ENCODE measurements at regions not wholly inside any gene's neighbourhood (a gene's known extent, or its start where the extent isn't known, plus 50 kb on each side); places are given as distances from the start of the nearest gene placed in this dataset.

- no peaks in the 10 kb centered on the region for H3K9me3 ChIP-seq (ENCODE audit: control insufficient read depth, low read length, poor library complexity, severe bottlenecking)
- Mint-ChIP-seq H3K27me3 (no peaks in the 10 kb centered on the region), H3K4me1 (no peaks in the 10 kb centered on the region), H3K4me3 (no peak overlapping the region), H3K36me3 (ENCODE audit: low read depth) (no peaks in the 10 kb centered on the region), H3K27ac (no peak overlapping the region)
- no peak for ATAC-seq
- no peak for DNase-seq
These were observed 967.2 kb downstream of the IGSF11 start for GRCh38 chr3:118067439-118067838.

GRCh38 chr3:118075873-118076272, 958.8 kb downstream of the IGSF11 start:
- H3K4me3 Mint-ChIP-seq: no peak overlapping the region

GRCh38 chr3:118077332-118077731, 957.3 kb downstream of the IGSF11 start:
- Mint-ChIP-seq H3K27ac (no peak overlapping the region), H3K4me1 (no peaks in the 10 kb centered on the region), H3K36me3 (ENCODE audit: low read depth) (no peaks in the 10 kb centered on the region), H3K27me3 (no peaks in the 10 kb centered on the region), H3K4me3 (no peak overlapping the region)
- H3K9me3 ChIP-seq (ENCODE audit: control insufficient read depth, low read length, poor library complexity, severe bottlenecking): no peaks in the 10 kb centered on the region
- DNase-seq: no peak
- no peak for ATAC-seq

More at GRCh38 chr3:118075873-118076272, 958.8 kb downstream of the IGSF11 start:
- ATAC-seq (no peak), DNase-seq (no peak)
- H3K27ac Mint-ChIP-seq: no peak overlapping the region
- no peaks in the 10 kb centered on the region for H3K27me3 Mint-ChIP-seq
- no peaks in the 10 kb centered on the region for H3K36me3 Mint-ChIP-seq (ENCODE audit: low read depth)
- H3K9me3 ChIP-seq (ENCODE audit: control insufficient read depth, low read length, poor library complexity, severe bottlenecking): no peaks in the 10 kb centered on the region
- H3K4me1 Mint-ChIP-seq: no peaks in the 10 kb centered on the region

- Mint-ChIP-seq H3K36me3 (ENCODE audit: low read depth) (no peaks in the 10 kb centered on the region), H3K27ac (no peak overlapping the region), H3K4me1 (no peaks in the 10 kb centered on the region), H3K4me3 (no peak overlapping the region), H3K27me3 (no peaks in the 10 kb centered on the region)
- no peaks in the 10 kb centered on the region for H3K9me3 ChIP-seq (ENCODE audit: control insufficient read depth, low read length, poor library complexity, severe bottlenecking)
- no peak for DNase-seq
- no peak for ATAC-seq
These were observed 953.8 kb downstream of the IGSF11 start for GRCh38 chr3:118080889-118081288.

- no peak for ATAC-seq
- no peaks in the 10 kb centered on the region for H3K36me3 Mint-ChIP-seq (ENCODE audit: low read depth)
- no peaks in the 10 kb centered on the region for H3K4me1 Mint-ChIP-seq
- H3K4me3 Mint-ChIP-seq: no peak overlapping the region
- no peaks in the 10 kb centered on the region for H3K9me3 ChIP-seq (ENCODE audit: control insufficient read depth, low read length, poor library complexity, severe bottlenecking)
- no peak overlapping the region for H3K27ac Mint-ChIP-seq
- no peaks in the 10 kb centered on the region for H3K27me3 Mint-ChIP-seq
- DNase-seq: no peak
These were observed 946.0 kb downstream of the IGSF11 start for GRCh38 chr3:118088696-118089095.

- H3K27me3 Mint-ChIP-seq: no peaks in the 10 kb centered on the region
- H3K27ac Mint-ChIP-seq: no peak overlapping the region
- no peak for ATAC-seq
- no peaks in the 10 kb centered on the region for H3K9me3 ChIP-seq (ENCODE audit: control insufficient read depth, low read length, poor library complexity, severe bottlenecking)
- no peak for DNase-seq
- H3K36me3 Mint-ChIP-seq (ENCODE audit: low read depth): no peaks in the 10 kb centered on the region
- no peak overlapping the region for H3K4me3 Mint-ChIP-seq
- no peaks in the 10 kb centered on the region for H3K4me1 Mint-ChIP-seq
These were observed 945.1 kb downstream of the IGSF11 start for GRCh38 chr3:118089563-118089962.

- no peak overlapping the region for H3K27ac Mint-ChIP-seq
- DNase-seq: no peak
- no peaks in the 10 kb centered on the region for H3K27me3 Mint-ChIP-seq
- no peak for ATAC-seq
- H3K4me1 Mint-ChIP-seq: no peaks in the 10 kb centered on the region
- no peaks in the 10 kb centered on the region for H3K36me3 Mint-ChIP-seq (ENCODE audit: low read depth)
- H3K4me3 Mint-ChIP-seq: no peak overlapping the region
- H3K9me3 ChIP-seq (ENCODE audit: control insufficient read depth, low read length, poor library complexity, severe bottlenecking): no peaks in the 10 kb centered on the region
These were observed 937.4 kb downstream of the IGSF11 start for GRCh38 chr3:118097226-118097625.

GRCh38 chr3:118097660-118098059, 937.0 kb downstream of the IGSF11 start:
- Mint-ChIP-seq H3K4me1 (no peaks in the 10 kb centered on the region), H3K36me3 (ENCODE audit: low read depth) (no peaks in the 10 kb centered on the region), H3K4me3 (no peak overlapping the region), H3K27me3 (no peaks in the 10 kb centered on the region), H3K27ac (no peak overlapping the region)
- DNase-seq (no peak), ATAC-seq (no peak)
- H3K9me3 ChIP-seq (ENCODE audit: control insufficient read depth, low read length, poor library complexity, severe bottlenecking): no peaks in the 10 kb centered on the region

- Mint-ChIP-seq H3K27ac (no peak overlapping the region), H3K36me3 (ENCODE audit: low read depth) (no peaks in the 10 kb centered on the region), H3K4me1 (no peaks in the 10 kb centered on the region), H3K4me3 (no peak overlapping the region), H3K27me3 (no peaks in the 10 kb centered on the region)
- DNase-seq: no peak
- no peaks in the 10 kb centered on the region for H3K9me3 ChIP-seq (ENCODE audit: control insufficient read depth, low read length, poor library complexity, severe bottlenecking)
- ATAC-seq: no peak
These were observed 935.8 kb downstream of the IGSF11 start for GRCh38 chr3:118098827-118099226.

- Mint-ChIP-seq H3K4me1 (no peaks in the 10 kb centered on the region), H3K27ac (no peak overlapping the region), H3K27me3 (no peaks in the 10 kb centered on the region), H3K36me3 (ENCODE audit: low read depth) (no peaks in the 10 kb centered on the region), H3K4me3 (no peak overlapping the region)
- DNase-seq (no peak), ATAC-seq (no peak)
- H3K9me3 ChIP-seq (ENCODE audit: control insufficient read depth, low read length, poor library complexity, severe bottlenecking): peaks cover 2% of the 10 kb centered on the region
These were observed 932.8 kb downstream of the IGSF11 start for GRCh38 chr3:118101891-118102290.

GRCh38 chr3:118102737-118103136, 931.9 kb downstream of the IGSF11 start:
- H3K4me1 Mint-ChIP-seq: no peaks in the 10 kb centered on the region
- no peak for DNase-seq
- H3K9me3 ChIP-seq (ENCODE audit: control insufficient read depth, low read length, poor library complexity, severe bottlenecking): peaks cover 2% of the 10 kb centered on the region
- ATAC-seq: no peak
- no peaks in the 10 kb centered on the region for H3K36me3 Mint-ChIP-seq (ENCODE audit: low read depth)
- no peak overlapping the region for H3K4me3 Mint-ChIP-seq
- H3K27ac Mint-ChIP-seq: no peak overlapping the region
- H3K27me3 Mint-ChIP-seq: no peaks in the 10 kb centered on the region

- peaks cover 2% of the 10 kb centered on the region for H3K9me3 ChIP-seq (ENCODE audit: control insufficient read depth, low read length, poor library complexity, severe bottlenecking)
- ATAC-seq: no peak
- H3K27ac Mint-ChIP-seq: no peak overlapping the region
- H3K4me3 Mint-ChIP-seq: no peak overlapping the region
- DNase-seq: no peak
- no peaks in the 10 kb centered on the region for H3K4me1 Mint-ChIP-seq
- H3K27me3 Mint-ChIP-seq: no peaks in the 10 kb centered on the region
- no peaks in the 10 kb centered on the region for H3K36me3 Mint-ChIP-seq (ENCODE audit: low read depth)
These were observed 926.4 kb downstream of the IGSF11 start for GRCh38 chr3:118108201-118108600.

- no peak for ATAC-seq
- no peak overlapping the region for H3K4me3 Mint-ChIP-seq
- no peaks in the 10 kb centered on the region for H3K36me3 Mint-ChIP-seq (ENCODE audit: low read depth)
- no peak overlapping the region for H3K27ac Mint-ChIP-seq
- DNase-seq: no peak
- no peaks in the 10 kb centered on the region for H3K27me3 Mint-ChIP-seq
- H3K9me3 ChIP-seq (ENCODE audit: control insufficient read depth, low read length, poor library complexity, severe bottlenecking): peaks cover 2% of the 10 kb centered on the region
- no peaks in the 10 kb centered on the region for H3K4me1 Mint-ChIP-seq
These were observed 925.9 kb downstream of the IGSF11 start for GRCh38 chr3:118108769-118109168.

- H3K4me1 Mint-ChIP-seq: no peaks in the 10 kb centered on the region
- no peak overlapping the region for H3K4me3 Mint-ChIP-seq
- H3K27me3 Mint-ChIP-seq: no peaks in the 10 kb centered on the region
These were observed 924.4 kb downstream of the IGSF11 start for GRCh38 chr3:118110211-118110610.

GRCh38 chr3:118116991-118117390, 917.7 kb downstream of the IGSF11 start:
- no peak overlapping the region for H3K4me3 Mint-ChIP-seq
- H3K27me3 Mint-ChIP-seq: no peaks in the 10 kb centered on the region
- DNase-seq (no peak), ATAC-seq (no peak)
- no peaks in the 10 kb centered on the region for H3K36me3 Mint-ChIP-seq (ENCODE audit: low read depth)
- H3K9me3 ChIP-seq (ENCODE audit: control insufficient read depth, low read length, poor library complexity, severe bottlenecking): no peaks in the 10 kb centered on the region
- H3K27ac Mint-ChIP-seq: no peak overlapping the region
- H3K4me1 Mint-ChIP-seq: no peaks in the 10 kb centered on the region

More at GRCh38 chr3:118110211-118110610, 924.4 kb downstream of the IGSF11 start:
- H3K9me3 ChIP-seq (ENCODE audit: control insufficient read depth, low read length, poor library complexity, severe bottlenecking): peaks cover 2% of the 10 kb centered on the region
- H3K36me3 Mint-ChIP-seq (ENCODE audit: low read depth): no peaks in the 10 kb centered on the region
- no peak for ATAC-seq
- DNase-seq: no peak
- no peak overlapping the region for H3K27ac Mint-ChIP-seq
